OCI-LY3 (cell line): ENCODE measurements at regions not wholly inside any gene's neighbourhood (a gene's known extent, or its start where the extent isn't known, plus 50 kb on each side); places are given as distances from the start of the nearest gene placed in this dataset.

ENCODE experiments used
- H2AFZ ChIP-seq: fragments of 200-600, 300-600 bp; shearing (Covaris generic); 2 replicates; pipeline ENCODE4 v1.6.0; 2014; ENCODE audit warnings: antibody characterized with exemption, low read depth, low read length
- H3K27ac ChIP-seq: fragments of 200-600, 300-600 bp; sonication (generic); 2 replicates; pipeline ENCODE4 v1.5.1; 2014; ENCODE audit warnings: mild to moderate bottlenecking, low read length, moderate library complexity, mixed read lengths
- H3K27me3 ChIP-seq: fragments of 200-600, 300-600 bp; sonication (generic); 2 replicates; pipeline ENCODE4 v1.6.1; 2014; ENCODE audit warnings: low read depth, low read length, mixed read lengths
- H3K36me3 ChIP-seq: fragments of 200-600, 300-600 bp; sonication (generic); replicated peaks from 2 replicates; pipeline ENCODE3; 2014; ENCODE audit warnings: low read depth, low read length, mixed read lengths
- H3K4me1 ChIP-seq: fragments of 300-600, 200-600 bp; sonication (generic); 2 replicates; pipeline ENCODE4 v1.6.1; 2014; ENCODE audit warnings: low read length, mixed read lengths
- H3K4me2 ChIP-seq: fragments of 200-600, 300-600 bp; sonication (generic); 2 replicates; pipeline ENCODE4 v1.6.1; 2014; ENCODE audit warnings: low read length, mixed read lengths
- H3K4me3 ChIP-seq: fragments of 300-600, 200-600 bp; sonication (generic); 2 replicates; pipeline ENCODE4 v1.5.1; 2014; ENCODE audit warnings: antibody characterized with exemption, mild to moderate bottlenecking, low read length, moderate library complexity
- H3K79me2 ChIP-seq: fragments of 300-600, 200-600 bp; shearing (Covaris generic); 2 replicates; pipeline ENCODE4 v1.6.1; 2014; ENCODE audit warnings: mild to moderate bottlenecking, low read length, mixed read lengths
- H3K9ac ChIP-seq: fragments of 300-600, 200-600 bp; shearing (Covaris generic); 2 replicates; pipeline ENCODE4 v1.6.0; 2014; ENCODE audit warnings: mild to moderate bottlenecking, low read length, moderate library complexity
- H3K9me3 ChIP-seq: fragments of 200-600, 300-600 bp; shearing (Covaris generic); 2 replicates; pipeline ENCODE4 v1.6.1; 2014; ENCODE audit warnings: low read length, mixed read lengths; ENCODE audit not compliant: insufficient read depth
- H4K20me1 ChIP-seq: fragments of 200-600, 300-600 bp; sonication (generic); 2 replicates; pipeline ENCODE4 v1.6.1; 2016; ENCODE audit warnings: low read length, mixed read lengths; ENCODE audit not compliant: insufficient read depth
- EZH2phosphoT487 ChIP-seq: fragments of 200-600 bp; shearing (Covaris generic); IDR thresholded peaks from 2 replicates; pipeline ENCODE4 v1.6.1; 2018; ENCODE audit warnings: antibody characterized with exemption, mixed run types, low read depth
- TF ChIP-seq, protein P1 (sequence below): fragments of 200-600, 300-600 bp; sonication (generic); IDR thresholded peaks from 2 replicates; pipeline ENCODE4 v1.5.1; 2014; ENCODE audit warnings: antibody characterized with exemption, low read length, low read depth

DNA sequence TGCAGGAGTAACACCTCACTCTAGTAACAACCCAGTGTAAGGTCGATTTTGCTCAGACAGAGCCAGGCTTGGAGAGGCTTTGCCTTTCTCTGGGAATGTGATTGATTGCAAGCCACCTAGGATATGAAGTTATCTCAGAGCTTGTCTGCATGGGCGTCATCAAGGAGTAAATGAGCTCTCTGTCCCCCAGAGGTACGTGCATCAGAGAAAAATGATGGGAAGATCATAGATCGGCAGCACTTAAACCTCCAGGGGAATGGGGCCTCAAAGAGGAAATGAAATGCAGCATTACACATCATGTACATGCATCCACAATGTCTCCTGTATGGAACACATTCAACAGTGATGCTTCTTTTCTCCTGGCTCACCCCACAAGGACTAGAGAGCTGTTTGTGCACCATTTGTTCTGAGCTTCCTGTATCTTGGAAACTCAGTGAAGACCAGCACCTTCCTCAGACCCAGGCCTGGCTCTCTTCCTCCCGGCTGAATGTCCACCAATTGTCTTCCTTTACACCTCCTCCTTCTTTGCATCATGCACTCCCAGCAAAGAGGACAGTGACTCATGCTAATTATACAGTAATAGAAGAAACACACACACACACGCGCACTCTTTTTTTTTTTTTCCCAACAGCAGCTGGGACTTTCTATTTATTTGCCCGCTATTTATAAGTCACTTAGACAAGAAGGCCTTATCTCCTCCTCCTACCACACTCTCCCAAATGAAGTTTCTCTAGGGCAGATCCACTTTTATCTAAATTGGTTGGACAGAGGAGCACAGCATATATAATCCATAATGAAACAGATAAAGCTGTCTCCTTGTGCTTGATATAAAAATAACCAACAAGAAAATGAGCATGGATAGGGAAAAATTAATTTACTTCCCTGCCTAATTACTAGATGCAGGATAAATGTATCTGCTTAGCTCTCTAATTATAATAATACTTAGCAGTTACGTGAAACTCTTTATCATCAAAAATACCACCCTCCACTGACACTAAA, 990.7 kb downstream of the CCSER2 start:
- Histone ChIP-seq H3K4me3 (no peak overlapping the region), H4K20me1 (no peaks in the 10 kb centered on the region), H3K4me2 (no peak overlapping the region), H3K36me3 (no peaks in the 10 kb centered on the region), H3K27me3 (no peaks in the 10 kb centered on the region), H3K9me3 (no peaks in the 10 kb centered on the region), H3K27ac (no peak overlapping the region), H3K79me2 (no peaks in the 10 kb centered on the region), H3K4me1 (no peaks in the 10 kb centered on the region), H3K9ac (no peak overlapping the region), H2AFZ (no peak overlapping the region)
- TF ChIP-seq EZH2phosphoT487 = no peak
- TF ChIP-seq, protein P1, sequence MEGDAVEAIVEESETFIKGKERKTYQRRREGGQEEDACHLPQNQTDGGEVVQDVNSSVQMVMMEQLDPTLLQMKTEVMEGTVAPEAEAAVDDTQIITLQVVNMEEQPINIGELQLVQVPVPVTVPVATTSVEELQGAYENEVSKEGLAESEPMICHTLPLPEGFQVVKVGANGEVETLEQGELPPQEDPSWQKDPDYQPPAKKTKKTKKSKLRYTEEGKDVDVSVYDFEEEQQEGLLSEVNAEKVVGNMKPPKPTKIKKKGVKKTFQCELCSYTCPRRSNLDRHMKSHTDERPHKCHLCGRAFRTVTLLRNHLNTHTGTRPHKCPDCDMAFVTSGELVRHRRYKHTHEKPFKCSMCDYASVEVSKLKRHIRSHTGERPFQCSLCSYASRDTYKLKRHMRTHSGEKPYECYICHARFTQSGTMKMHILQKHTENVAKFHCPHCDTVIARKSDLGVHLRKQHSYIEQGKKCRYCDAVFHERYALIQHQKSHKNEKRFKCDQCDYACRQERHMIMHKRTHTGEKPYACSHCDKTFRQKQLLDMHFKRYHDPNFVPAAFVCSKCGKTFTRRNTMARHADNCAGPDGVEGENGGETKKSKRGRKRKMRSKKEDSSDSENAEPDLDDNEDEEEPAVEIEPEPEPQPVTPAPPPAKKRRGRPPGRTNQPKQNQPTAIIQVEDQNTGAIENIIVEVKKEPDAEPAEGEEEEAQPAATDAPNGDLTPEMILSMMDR = no peak

DNA sequence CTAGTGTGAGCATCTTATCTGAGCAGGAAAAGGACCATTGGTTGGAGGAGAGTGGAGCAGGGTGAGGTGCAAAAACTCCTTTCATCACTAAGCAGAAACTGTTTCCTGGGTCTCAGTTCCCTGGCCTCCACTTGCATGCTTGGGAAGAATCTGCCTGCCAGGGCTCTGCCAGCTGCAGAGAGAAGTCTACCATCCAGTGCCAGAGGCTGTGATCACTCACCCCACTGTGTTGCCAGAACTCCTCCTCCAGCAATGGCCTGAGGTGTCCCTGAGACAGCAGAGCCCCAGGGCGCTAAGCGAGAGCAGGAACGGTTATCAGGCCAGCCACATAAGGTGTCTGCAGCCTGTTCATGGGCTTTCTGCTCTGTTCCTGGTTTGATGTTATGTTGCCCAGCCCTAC, 991.4 kb downstream of the CCSER2 start:
- H3K36me3 ChIP-seq = no peaks in the 10 kb centered on the region
- H3K4me3 ChIP-seq = no peak overlapping the region
- no peak overlapping the region for H2AFZ ChIP-seq
- H3K27me3 ChIP-seq = no peaks in the 10 kb centered on the region
- H3K4me2 ChIP-seq = no peak overlapping the region
- H3K27ac ChIP-seq = no peak overlapping the region
- no peaks in the 10 kb centered on the region for H4K20me1 ChIP-seq
- TF ChIP-seq EZH2phosphoT487 = no peak
- TF ChIP-seq, protein P1 = no peak
- no peaks in the 10 kb centered on the region for H3K79me2 ChIP-seq
- no peak overlapping the region for H3K9ac ChIP-seq
- no peaks in the 10 kb centered on the region for H3K9me3 ChIP-seq
- no peaks in the 10 kb centered on the region for H3K4me1 ChIP-seq

DNA sequence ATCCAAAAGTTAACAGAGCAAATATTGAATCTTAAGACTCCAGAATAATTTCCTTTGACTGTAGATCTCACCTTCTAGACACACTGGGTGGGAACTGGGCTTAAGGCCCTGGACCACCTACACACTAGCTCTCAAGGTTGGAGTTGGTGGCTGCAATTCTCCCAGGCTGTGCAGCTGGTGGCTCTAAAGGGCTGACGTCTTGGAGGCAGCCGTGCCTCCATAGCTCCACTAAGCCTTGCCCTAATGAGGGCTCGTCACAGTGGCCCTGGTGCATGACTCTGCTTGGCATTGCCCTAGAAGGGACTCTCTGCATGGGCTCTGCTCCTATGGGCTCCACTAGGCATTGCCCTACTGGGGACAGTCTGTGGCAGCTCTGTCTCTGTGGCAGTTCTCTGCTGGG, 1005.2 kb downstream of the CCSER2 start:
- Histone ChIP-seq H3K9ac (no peak overlapping the region), H3K9me3 (no peaks in the 10 kb centered on the region), H3K4me2 (no peak overlapping the region), H3K4me3 (no peak overlapping the region), H3K36me3 (no peaks in the 10 kb centered on the region), H4K20me1 (no peaks in the 10 kb centered on the region), H3K79me2 (no peaks in the 10 kb centered on the region), H3K4me1 (no peaks in the 10 kb centered on the region), H3K27me3 (no peaks in the 10 kb centered on the region), H2AFZ (no peak overlapping the region), H3K27ac (no peak overlapping the region)
- TF ChIP-seq EZH2phosphoT487 = no peak
- TF ChIP-seq, protein P1 = no peak

DNA sequence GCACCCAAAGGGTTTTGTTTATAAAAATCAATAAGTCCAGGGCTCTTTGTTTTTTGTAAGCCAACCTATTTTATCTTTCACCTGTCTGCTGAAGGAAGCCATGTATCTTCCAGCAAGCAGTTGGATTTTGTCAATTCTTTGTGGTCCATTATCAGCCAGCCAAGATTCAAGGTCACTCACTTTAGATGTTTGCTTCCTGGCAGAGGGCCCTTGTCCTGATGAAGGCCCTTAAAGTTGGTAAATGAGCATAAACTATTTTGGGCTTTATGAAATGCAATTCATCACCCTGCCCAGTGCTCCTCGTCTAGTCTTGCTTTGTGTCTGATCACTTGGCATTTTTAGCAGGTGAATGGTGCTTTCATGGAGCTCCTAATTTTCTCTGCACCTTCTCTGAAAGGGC, 1004.2 kb downstream of the GRID1 start:
- no peaks in the 10 kb centered on the region for H3K27me3 ChIP-seq
- no peak overlapping the region for H3K27ac ChIP-seq
- no peak for TF ChIP-seq EZH2phosphoT487
- no peak overlapping the region for H3K4me2 ChIP-seq
- no peak overlapping the region for H3K9ac ChIP-seq
- no peak overlapping the region for H2AFZ ChIP-seq
- H3K4me3 ChIP-seq = no peak overlapping the region
- no peaks in the 10 kb centered on the region for H4K20me1 ChIP-seq
- H3K9me3 ChIP-seq = no peaks in the 10 kb centered on the region
- H3K36me3 ChIP-seq = no peaks in the 10 kb centered on the region
- no peaks in the 10 kb centered on the region for H3K79me2 ChIP-seq
- no peaks in the 10 kb centered on the region for H3K4me1 ChIP-seq
